GM23338 (cell line): ENCODE measurements at regions not wholly inside any gene's neighbourhood (a gene's known extent, or its start where the extent isn't known, plus 50 kb on each side); places are given as distances from the start of the nearest gene placed in this dataset.

ENCODE experiments used
- ATAC-seq: fragments of 200-7000 bp; cut with Tn5 transposase; 3 replicates; pipeline ENCODE4 v1.9.1; 2020
- DNase-seq: peaks from one replicate; pipeline ENCODE4 v3.0.0-alpha.2; 2015; ENCODE audit warnings: low spot score
- H2AFZ ChIP-seq: fragments of 200-600 bp; sonication (generic); 2 replicates; pipeline ENCODE4 v1.8.0; 2016; ENCODE audit warnings: antibody characterized with exemption, mild to moderate bottlenecking, moderate library complexity
- H3F3A ChIP-seq: fragments of 200-600 bp; sonication (generic); replicated peaks from 2 replicates; pipeline ENCODE4 v1.8.0; 2017; ENCODE audit warnings: antibody characterized with exemption, mixed run types, low read depth
- H3K27ac ChIP-seq: fragments of 200-600 bp; sonication (generic); 2 replicates; pipeline ENCODE4 v1.6.1; 2016; ENCODE audit warnings: low read depth
- H3K27me3 ChIP-seq: fragments of 200-600 bp; sonication (generic); 2 replicates; pipeline ENCODE4 v1.8.0; 2016; ENCODE audit warnings: mild to moderate bottlenecking, mixed run types, moderate library complexity; ENCODE audit not compliant: insufficient read depth
- H3K36me3 ChIP-seq: fragments of 200-600 bp; sonication (generic); 2 replicates; pipeline ENCODE4 v1.8.0; 2016; ENCODE audit warnings: mild to moderate bottlenecking; ENCODE audit not compliant: insufficient read depth
- H3K4me1 ChIP-seq: fragments of 200-600 bp; sonication (generic); 2 replicates; pipeline ENCODE4 v1.8.0; 2016; ENCODE audit warnings: mild to moderate bottlenecking, moderate library complexity; ENCODE audit not compliant: insufficient read depth
- H3K4me2 ChIP-seq: fragments of 200-600 bp; sonication (generic); 2 replicates; pipeline ENCODE4 v1.7.1; 2017; ENCODE audit warnings: mixed run types
- H3K4me3 ChIP-seq: fragments of 200-600 bp; sonication (generic); 2 replicates; pipeline ENCODE4 v1.6.1; 2016; ENCODE audit warnings: mixed run types
- H3K79me2 ChIP-seq: fragments of 200-600 bp; sonication (generic); replicated peaks from 2 replicates; pipeline ENCODE4 v1.8.0; 2017; ENCODE audit warnings: mild to moderate bottlenecking; ENCODE audit not compliant: insufficient read depth
- H3K9me2 ChIP-seq: fragments of 200-600 bp; sonication (generic); 2 replicates; pipeline ENCODE4 v1.8.0; 2017; ENCODE audit not compliant: insufficient read depth
- H4K20me1 ChIP-seq: fragments of 200-600 bp; sonication (generic); replicated peaks from 2 replicates; pipeline ENCODE4 v1.8.0; 2017; ENCODE audit warnings: mild to moderate bottlenecking; ENCODE audit not compliant: insufficient read depth
- H3K27ac Mint-ChIP-seq: 2 replicates; pipeline ENCODE4 v1.8.0; 2020; ENCODE audit warnings: inconsistent platforms, mild to moderate bottlenecking, moderate library complexity, mixed read lengths
- H3K27me3 Mint-ChIP-seq: 3 replicates; pipeline ENCODE4 v1.8.0; 2022; ENCODE audit warnings: low read depth, mild to moderate bottlenecking, moderate library complexity, mixed read lengths, inconsistent platforms; ENCODE audit not compliant: insufficient read depth, poor library complexity
- H3K36me3 Mint-ChIP-seq: 3 replicates; pipeline ENCODE4 v1.8.0; 2021; ENCODE audit warnings: low read depth, mild to moderate bottlenecking, inconsistent platforms, moderate library complexity, mixed read lengths
- H3K4me1 Mint-ChIP-seq: 3 replicates; pipeline ENCODE4 v1.8.0; 2020; ENCODE audit warnings: mild to moderate bottlenecking, inconsistent platforms, mixed read lengths
- H3K4me3 Mint-ChIP-seq: 3 replicates; pipeline ENCODE4 v1.8.0; 2021; ENCODE audit warnings: moderate library complexity, mild to moderate bottlenecking, inconsistent platforms, mixed read lengths
- H3K9me3 Mint-ChIP-seq: 3 replicates; pipeline ENCODE4 v1.8.0; 2020; ENCODE audit warnings: moderate library complexity, mild to moderate bottlenecking, inconsistent platforms, mixed read lengths
- CREB1 ChIP-seq: fragments of 250-450 bp; sonication (Bioruptor Pico); IDR thresholded peaks from 2 replicates; pipeline ENCODE4 v1.5.0; 2020; ENCODE audit warnings: low read depth, mild to moderate bottlenecking, moderate library complexity
- CTCF ChIP-seq, 2 experiments: fragments of 200-600 bp in 1 of 2; sonication (generic) in 1 of 2; conservative IDR thresholded peaks; 2 replicates each; pipeline versions ENCODE4 v1.5.1 to v1.6.1; 2016 to 2017; ENCODE audit warnings: antibody characterized with exemption in 2 of 2, low read depth in 2 of 2, mild to moderate bottlenecking in 2 of 2, moderate library complexity in 1 of 2
- ETS1 ChIP-seq: IDR thresholded peaks from 2 replicates; pipeline ENCODE4 v1.6.1; 2016; ENCODE audit warnings: antibody characterized with exemption
- EZH2 ChIP-seq: fragments of 200-600 bp; sonication (generic); IDR thresholded peaks from one replicate; pipeline ENCODE4 v1.8.0; 2017; ENCODE audit warnings: antibody characterized with exemption, mild to moderate bottlenecking, low read depth; ENCODE audit not compliant: unreplicated experiment
- EZH2phosphoT487 ChIP-seq: fragments of 200-600 bp; sonication (generic); IDR thresholded peaks from one replicate; pipeline ENCODE4 v1.8.1; 2018; ENCODE audit warnings: antibody characterized with exemption; ENCODE audit not compliant: unreplicated experiment
- JUNB ChIP-seq: IDR thresholded peaks from one replicate; pipeline ENCODE4 v1.6.1; 2016; ENCODE audit warnings: antibody characterized with exemption; ENCODE audit not compliant: unreplicated experiment
- NANOG ChIP-seq: IDR thresholded peaks from 2 replicates; pipeline ENCODE4 v1.6.1; 2016; ENCODE audit warnings: antibody characterized with exemption, borderline replicate concordance
- POLR2AphosphoS5 ChIP-seq: IDR thresholded peaks from 2 replicates; pipeline ENCODE4 v1.6.1; 2016; ENCODE audit warnings: antibody characterized with exemption, low read depth
- REST ChIP-seq: IDR thresholded peaks from one replicate; pipeline ENCODE4 v1.6.1; 2018; ENCODE audit warnings: antibody characterized with exemption; ENCODE audit not compliant: unreplicated experiment
- STAT1 ChIP-seq: IDR thresholded peaks from one replicate; pipeline ENCODE4 v1.6.1; 2016; ENCODE audit warnings: antibody characterized with exemption; ENCODE audit not compliant: unreplicated experiment
- ZNF114 ChIP-seq: fragments of 250-450 bp; sonication (Bioruptor Pico); IDR thresholded peaks from 2 replicates; pipeline ENCODE4 v1.5.0; 2020; ENCODE audit warnings: mild to moderate bottlenecking, moderate library complexity
- ZNF331 ChIP-seq: fragments of 250-450 bp; sonication (Bioruptor Pico); IDR thresholded peaks from 2 replicates; pipeline ENCODE4 v1.5.0; 2020; ENCODE audit warnings: low read depth, mild to moderate bottlenecking, moderate library complexity
- ZNF462 ChIP-seq: fragments of 250-450 bp; sonication (Bioruptor Pico); IDR thresholded peaks from 2 replicates; pipeline ENCODE4 v1.5.0; 2020; ENCODE audit warnings: mild to moderate bottlenecking, moderate library complexity

GRCh38 chr7:153404781-153405279, 645.3 kb downstream of the ACTR3B start:
- Histone ChIP-seq H3K36me3 (peaks cover 3% of the 10 kb centered on the region; the same call in 1 of the 2 replicates), H3K79me2 (no peaks in the 10 kb centered on the region), H3K4me2 (no peak overlapping the region), H3K27me3 (no peaks in the 10 kb centered on the region), H2AFZ (no peak overlapping the region), H3K4me3 (no peak overlapping the region), H4K20me1 (no peaks in the 10 kb centered on the region), H3K4me1 (no peaks in the 10 kb centered on the region), H3K9me2 (no peaks in the 10 kb centered on the region), H3F3A (no peaks in the 10 kb centered on the region), H3K27ac (no peak overlapping the region)
- peaks cover 4% of the 10 kb centered on the region for H3K27me3 Mint-ChIP-seq
- no peak overlapping the region for H3K27ac Mint-ChIP-seq
- DNase-seq (no peak), ATAC-seq (no peak)
- H3K4me3 Mint-ChIP-seq = no peak overlapping the region
- TF ChIP-seq POLR2AphosphoS5 (no peak), CREB1 (CRISPR knock-in tag) (no peak), ZNF462 (CRISPR knock-in tag) (no peak), EZH2 (no peak), NANOG (no peak), CTCF (conservative IDR thresholded peaks at IDR 0.05; ENCODE audit: low read depth in 2 of 2) (no peak), JUNB (no peak), EZH2phosphoT487 (no peak), STAT1 (no peak), ZNF114 (CRISPR knock-in tag) (no peak), ETS1 (no peak), REST (no peak), ZNF331 (CRISPR knock-in tag) (no peak)
- no peaks in the 10 kb centered on the region for H3K4me1 Mint-ChIP-seq
- peaks cover 45% of the 10 kb centered on the region for H3K36me3 Mint-ChIP-seq
- peaks cover 98% of the 10 kb centered on the region for H3K9me3 Mint-ChIP-seq
